ENCODE measurements at regions not wholly inside any gene's neighbourhood (a gene's known extent, or its start where the extent isn't known, plus 50 kb on each side); places are given as distances from the start of the nearest gene placed in this dataset.

DNA sequence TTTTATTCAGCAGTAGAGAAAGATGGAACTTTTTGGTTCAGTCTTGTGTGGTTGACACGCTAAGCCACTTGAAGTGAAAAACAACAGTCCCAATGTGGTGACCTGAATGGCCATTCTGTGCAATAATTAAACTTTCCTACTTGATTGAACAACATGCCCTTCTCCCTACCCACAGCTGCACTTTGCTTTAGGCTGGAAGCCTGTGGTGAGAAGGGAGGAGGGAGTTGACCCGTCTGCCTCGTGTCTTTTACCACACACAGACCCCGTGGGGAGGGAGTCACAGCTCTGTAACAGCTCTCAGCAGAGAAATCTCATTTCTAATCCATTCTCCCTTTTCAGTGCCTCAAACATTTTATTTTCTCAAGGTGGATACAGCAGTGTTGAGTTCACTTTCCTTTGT, 138.2 kb upstream of the PKDCC start:
- no peak for DNase-seq (ENCODE audit: low read depth in 3 of 3)

GRCh38 chr2:41910126-41910525, 137.7 kb upstream of the PKDCC start:
- no peak for DNase-seq (ENCODE audit: low read depth in 3 of 3)

DNA sequence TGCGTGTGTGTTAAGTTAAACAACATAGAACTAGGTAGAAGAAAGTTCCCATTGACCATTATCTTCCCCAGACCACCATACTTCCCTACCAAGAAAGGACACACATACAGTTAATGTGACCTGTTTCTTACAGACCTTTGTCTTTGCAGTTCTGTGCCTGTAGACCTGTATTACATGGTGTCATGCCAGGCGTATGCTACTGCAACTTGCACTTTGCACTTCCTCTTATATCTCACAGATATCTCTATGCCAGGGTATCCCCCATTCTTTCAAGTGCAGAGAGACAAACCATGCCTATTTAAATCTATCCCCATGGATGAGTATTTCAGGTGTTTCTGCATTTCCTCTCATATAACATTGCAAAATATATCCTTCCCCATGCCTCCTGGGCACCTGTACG, 136.8 kb upstream of the PKDCC start:
- no peak for DNase-seq (ENCODE audit: low read depth in 3 of 3)

DNA sequence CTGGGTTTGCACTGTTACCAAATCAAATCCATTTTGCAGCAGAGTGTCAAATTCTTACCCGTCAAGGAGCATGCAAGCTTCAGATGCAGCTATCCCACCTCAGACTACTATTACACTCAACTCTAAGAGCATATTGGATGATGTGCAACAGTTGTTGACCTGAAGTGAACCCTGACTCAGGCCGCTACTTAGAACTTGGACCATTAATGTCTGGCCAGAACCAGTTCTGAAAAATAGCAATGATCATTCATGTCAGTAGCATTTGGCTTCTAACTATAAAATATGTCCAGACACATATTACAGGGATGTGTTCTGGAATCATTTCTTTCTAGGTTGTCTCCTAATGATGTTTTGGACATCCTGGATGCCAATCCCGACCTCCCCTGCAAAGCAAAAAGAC, 135.5 kb upstream of the PKDCC start:
- no peak for DNase-seq (ENCODE audit: low read depth in 3 of 3)

GRCh38 chr2:41912776-41913175, 135.0 kb upstream of the PKDCC start:
- DNase-seq (ENCODE audit: low read depth in 3 of 3) = no peak

DNA sequence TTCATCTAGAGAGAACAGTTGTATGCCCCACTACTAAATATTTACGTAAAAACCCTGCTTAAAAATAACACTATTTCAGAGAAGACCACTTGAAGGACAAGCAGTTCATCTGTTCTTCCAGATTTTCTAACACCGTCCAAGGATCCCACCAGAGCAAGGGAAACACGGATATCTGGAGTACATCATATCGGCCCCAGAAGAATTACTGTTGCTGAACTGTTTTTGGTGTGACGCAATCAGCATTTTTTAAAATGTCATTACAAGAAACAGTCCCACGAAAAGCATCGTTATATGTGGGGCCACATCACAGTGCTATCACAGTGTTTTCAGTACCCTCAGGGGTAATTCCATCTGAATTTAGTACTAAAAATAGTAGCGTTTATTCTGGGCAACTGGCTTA, 134.5 kb upstream of the PKDCC start:
- no peak for DNase-seq (ENCODE audit: low read depth in 3 of 3)

GRCh38 chr2:41913921-41914609, 133.8 kb upstream of the PKDCC start:
- DNase-seq (ENCODE audit: low read depth in 3 of 3) = no peak

DNA sequence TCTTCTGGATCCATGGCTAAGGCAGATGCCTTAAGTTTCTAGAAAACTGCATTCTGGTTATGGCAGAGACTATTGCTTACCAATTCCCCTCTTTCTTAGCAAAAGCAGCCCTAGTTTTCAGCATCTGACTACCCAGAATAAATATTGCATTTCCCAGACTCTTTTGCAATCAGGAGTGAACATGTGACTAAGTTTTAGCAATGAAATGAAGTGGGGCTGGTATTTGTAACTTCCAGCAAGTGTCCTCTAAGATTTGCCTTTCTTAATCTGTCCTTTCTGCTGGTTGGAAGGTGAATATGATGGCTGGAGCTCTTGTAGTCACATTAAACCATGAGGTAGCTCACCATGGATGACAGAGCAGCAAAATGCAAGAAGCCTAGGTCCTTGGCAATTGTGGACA, 132.9 kb upstream of the PKDCC start:
- no peak for DNase-seq (ENCODE audit: low read depth in 3 of 3)

- no peak for DNase-seq (ENCODE audit: low read depth in 3 of 3)
Observed at GRCh38 chr2:41916177-41916576, 131.6 kb upstream of the PKDCC start.

- no peak for DNase-seq (ENCODE audit: low read depth in 3 of 3)
Observed at GRCh38 chr2:41917587-41917986, 130.2 kb upstream of the PKDCC start.

- no peak for DNase-seq (ENCODE audit: low read depth in 3 of 3)
Observed at GRCh38 chr2:41919135-41919534, 128.7 kb upstream of the PKDCC start.

DNA sequence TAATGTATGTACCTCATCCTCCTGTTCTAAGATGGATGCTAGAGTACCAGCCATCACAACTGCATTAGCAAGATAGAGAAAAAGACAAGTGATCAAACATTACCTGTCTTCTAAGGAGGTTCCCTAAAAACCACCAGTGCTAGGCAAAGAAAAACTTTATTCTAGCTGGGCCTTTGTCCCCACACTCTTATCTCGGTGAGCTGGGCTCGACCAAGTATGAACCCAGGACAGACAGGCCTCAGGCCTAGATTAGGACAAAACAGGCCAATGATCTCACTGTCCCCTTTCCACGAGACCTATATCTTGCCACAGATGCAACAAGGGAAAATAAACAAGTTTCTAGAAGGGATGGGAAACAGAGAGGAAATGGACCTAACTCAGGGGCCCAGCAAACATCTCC, 127.6 kb upstream of the PKDCC start:
- no peak for DNase-seq (ENCODE audit: low read depth in 3 of 3)

DNA sequence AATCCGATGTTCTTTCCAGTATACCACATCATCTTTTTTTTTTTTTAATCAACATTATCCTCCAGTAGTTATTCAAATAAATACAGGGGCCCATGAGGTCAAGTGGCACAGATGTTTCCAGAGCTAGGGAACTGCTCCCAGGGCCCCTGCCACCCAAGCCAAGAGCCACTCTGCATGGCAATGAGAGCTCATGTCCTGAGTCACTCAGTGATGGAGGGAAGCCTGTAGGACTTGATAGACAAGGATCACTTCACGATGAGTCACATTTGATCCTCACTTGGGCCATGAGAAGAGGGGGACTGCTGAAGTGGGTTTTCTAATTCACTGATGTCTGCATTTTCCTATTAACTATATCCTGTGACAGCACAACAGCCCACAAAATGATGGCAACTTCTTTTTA, 127.0 kb upstream of the PKDCC start:
- DNase-seq (ENCODE audit: low read depth in 3 of 3) = no peak

DNA sequence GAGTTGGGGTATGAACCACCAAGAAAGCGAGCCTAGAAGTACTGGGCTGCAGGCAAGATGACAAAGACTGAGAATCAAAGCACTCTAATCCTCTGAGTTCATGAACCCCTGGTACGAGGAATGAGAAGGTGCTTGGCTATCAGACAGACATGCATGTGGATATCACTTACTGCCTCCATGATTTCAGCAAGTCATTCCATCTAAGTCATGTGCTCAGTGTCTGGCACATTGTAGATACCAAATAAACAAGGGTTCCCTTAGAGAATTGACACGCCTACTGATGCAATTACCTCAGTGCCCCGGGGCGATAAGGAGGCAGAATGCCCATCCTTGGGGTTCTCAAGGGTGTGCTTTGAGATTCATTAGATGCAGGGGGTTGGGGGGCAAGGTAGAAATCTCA, 125.6 kb upstream of the PKDCC start:
- DNase-seq (ENCODE audit: low read depth in 3 of 3) = no peak

GRCh38 chr2:41923156-41923786, 124.5 kb upstream of the PKDCC start:
- no peak for DNase-seq (ENCODE audit: low read depth in 3 of 3)

DNA sequence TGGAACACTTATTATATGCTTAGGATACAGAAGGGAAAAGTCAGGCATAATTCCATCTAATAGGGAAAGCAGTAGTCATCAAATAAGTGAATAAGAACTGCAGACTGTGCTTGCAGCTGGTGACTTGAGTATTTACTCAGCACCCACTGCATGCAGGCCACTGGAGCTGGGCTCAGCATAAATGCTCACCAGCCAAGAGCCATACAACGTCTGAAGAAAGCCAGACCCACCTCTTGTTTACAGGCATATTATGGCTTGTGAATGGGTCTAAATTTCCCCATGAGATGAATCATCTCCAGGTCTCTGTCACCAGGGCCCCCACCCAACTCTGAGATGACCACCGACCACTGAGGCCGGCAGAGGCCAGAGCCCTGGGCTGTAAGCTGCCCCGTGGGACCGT, 123.8 kb upstream of the PKDCC start:
- DNase-seq (ENCODE audit: low read depth in 3 of 3) = no peak

- no peak for DNase-seq (ENCODE audit: low read depth in 3 of 3)
Observed at GRCh38 chr2:41924709-41925408, 123.0 kb upstream of the PKDCC start.

GRCh38 chr2:41925712-41926111, 122.1 kb upstream of the PKDCC start:
- no peak for DNase-seq (ENCODE audit: low read depth in 3 of 3)

DNA sequence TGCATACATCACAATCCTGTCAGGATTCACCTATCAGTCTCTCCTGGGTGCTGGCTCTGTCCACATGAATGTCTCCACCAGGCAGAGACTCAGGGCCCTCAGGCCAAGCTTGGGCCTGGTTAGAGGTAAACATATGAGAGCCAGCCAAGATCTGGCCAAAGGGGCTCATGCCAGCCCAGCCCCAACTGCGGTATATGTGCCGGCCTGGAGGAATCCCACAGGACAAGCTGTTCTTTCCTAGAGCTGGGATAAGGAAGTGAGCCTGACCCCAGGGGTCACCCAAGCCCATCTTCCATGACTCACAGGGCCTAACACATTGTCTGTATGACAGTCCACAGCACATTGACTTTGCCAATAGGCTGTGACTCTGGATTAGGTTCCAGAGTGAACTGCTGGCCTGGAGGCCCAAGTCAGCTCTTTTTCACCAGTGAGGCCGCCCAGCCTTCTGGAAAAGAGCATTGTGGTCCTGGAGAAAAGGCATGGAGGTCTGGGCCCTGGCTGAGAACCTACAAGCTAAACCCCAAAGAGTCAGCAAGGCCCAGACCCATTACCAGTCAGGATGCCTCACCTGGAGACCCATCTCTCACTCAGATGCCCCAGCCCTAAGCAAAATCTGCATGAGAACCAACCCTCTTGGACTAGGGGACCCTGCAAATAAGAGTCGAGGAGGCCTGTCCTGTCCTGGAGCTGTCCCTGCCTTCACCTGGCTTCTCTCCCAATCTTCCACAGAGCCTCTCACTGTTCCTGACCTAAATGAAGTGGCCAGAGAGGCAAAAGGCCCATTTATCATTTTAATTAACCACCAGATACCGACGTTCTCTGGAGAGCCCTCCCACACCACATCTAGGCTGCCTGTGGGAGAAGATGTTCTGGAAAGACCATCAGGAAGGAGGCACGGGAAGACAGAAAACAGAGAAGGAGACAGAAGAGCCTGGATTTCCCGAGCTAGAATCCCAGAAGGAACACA, 120.9 kb upstream of the PKDCC start:
- DNase-seq (ENCODE audit: low read depth in 3 of 3) = no peak

DNA sequence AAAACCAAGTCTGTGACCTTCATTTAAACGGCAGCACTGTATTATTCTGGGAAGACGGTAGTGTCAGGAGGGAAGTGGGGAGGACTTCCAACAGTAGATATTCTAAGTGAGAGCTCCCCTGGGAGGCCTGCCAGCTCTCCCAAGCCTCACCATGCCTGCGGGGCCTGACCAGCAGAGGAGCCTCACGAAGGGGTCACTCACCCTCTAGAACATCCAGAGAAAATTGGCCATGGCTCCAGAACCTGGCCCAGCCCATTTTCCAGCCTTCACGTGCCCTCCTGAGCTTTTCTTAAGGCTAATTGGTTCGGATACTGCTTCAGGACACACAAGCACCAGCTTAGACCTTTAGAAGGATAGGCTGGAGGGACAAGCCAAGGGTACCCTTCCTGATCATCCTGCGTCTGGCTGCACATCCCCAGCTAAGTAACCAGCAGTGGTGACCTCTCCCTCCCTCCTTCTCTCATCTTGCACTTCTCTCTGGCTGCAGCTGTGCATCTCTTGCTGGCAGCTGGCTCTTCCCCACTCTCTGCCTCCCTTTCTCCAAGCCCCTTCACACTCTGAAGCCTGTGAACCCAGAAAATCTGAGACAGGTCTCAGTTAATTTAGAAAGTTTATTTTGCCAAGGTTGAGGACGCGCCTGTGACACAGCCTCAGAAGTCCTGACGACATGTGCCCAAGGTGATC, 120.1 kb upstream of the PKDCC start:
- no peak for DNase-seq (ENCODE audit: low read depth in 3 of 3)

DNA sequence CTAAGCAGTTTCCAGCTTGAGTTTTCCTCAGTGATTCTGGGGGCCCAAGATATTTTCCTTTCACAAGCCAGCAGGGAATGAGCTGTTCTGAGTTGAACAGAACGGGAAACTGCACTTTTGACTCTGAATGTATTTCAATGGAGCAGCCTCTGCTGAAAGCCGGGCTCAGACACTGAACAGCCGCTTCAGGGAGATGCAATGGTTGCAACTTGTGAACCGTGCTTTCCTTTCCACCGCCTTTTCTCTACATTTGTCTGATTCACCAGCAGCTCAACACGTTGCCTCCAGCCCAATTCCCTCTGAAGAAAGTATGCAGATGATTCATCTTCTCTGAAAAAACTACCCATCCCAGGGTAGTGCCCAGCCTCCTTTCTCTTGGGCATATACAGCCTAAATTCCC, 119.3 kb upstream of the PKDCC start:
- no peak for DNase-seq (ENCODE audit: low read depth in 3 of 3)

All from stimulated activated CD4-positive, alpha-beta T cell treated with anti-CD3 and anti-CD28 coated beads, TNF-alpha, amount 100 ng/mL, for 24 hours (primary cell).